Liver (tissue), 8 donors: ENCODE measurements at regions not wholly inside any gene's neighbourhood (a gene's known extent, or its start where the extent isn't known, plus 50 kb on each side); places are given as distances from the start of the nearest gene placed in this dataset.

Experiments used
- DNase-seq: peaks from one replicate; pipeline ENCODE4 v3.0.0-alpha.2; 2017; ENCODE audit warnings: low spot score
- H3K27ac ChIP-seq, 2 donors: one replicate each; pipeline ENCODE4 v1.7.0; 2013; ENCODE audit warnings: inconsistent platforms in 2 of 2, low read length in 2 of 2, control low read depth in 1 of 2, low read depth in 1 of 2, mild to moderate bottlenecking in 1 of 2
- H3K27me3 ChIP-seq, 4 donors: one replicate each; pipeline versions ENCODE4 v1.6.1 to v1.7.0; 2013; ENCODE audit warnings: low read length in 3 of 4, inconsistent platforms in 1 of 4, mild to moderate bottlenecking in 1 of 4, moderate library complexity in 1 of 4; ENCODE audit not compliant: control insufficient read depth in 4 of 4, insufficient read depth in 4 of 4
- H3K36me3 ChIP-seq, 4 donors: one replicate each; pipeline versions ENCODE4 v1.6.1 to v1.7.0; 2013; ENCODE audit warnings: low read length in 3 of 4, mild to moderate bottlenecking in 3 of 4, low read depth in 1 of 4, moderate library complexity in 1 of 4; ENCODE audit not compliant: control insufficient read depth in 4 of 4, insufficient read depth in 3 of 4
- H3K4me1 ChIP-seq, 4 donors: one replicate each; pipeline versions ENCODE4 v1.6.1 to v1.7.0; 2013; ENCODE audit warnings: low read length in 3 of 4, mild to moderate bottlenecking in 3 of 4, moderate library complexity in 1 of 4; ENCODE audit not compliant: control insufficient read depth in 4 of 4, insufficient read depth in 4 of 4
- H3K4me3 ChIP-seq, 3 donors: one replicate each; pipeline versions ENCODE4 v1.6.1 to v1.7.0; 2013; ENCODE audit warnings: low read length in 3 of 3, control low read depth in 1 of 3, low read depth in 1 of 3, mild to moderate bottlenecking in 1 of 3
- H3K9ac ChIP-seq, 2 donors: one replicate each; pipeline ENCODE4 v1.7.0; 2013; ENCODE audit warnings: low read length in 2 of 2, mild to moderate bottlenecking in 2 of 2, moderate library complexity in 2 of 2, control low read depth in 1 of 2, low read depth in 1 of 2
- H3K9me3 ChIP-seq, 4 donors: one replicate each; pipeline versions ENCODE4 v1.6.1 to v1.7.0; 2013; ENCODE audit warnings: low read length in 3 of 4; ENCODE audit not compliant: control insufficient read depth in 4 of 4
- EGR1 ChIP-seq, 2 donors: IDR thresholded peaks; 2 replicates each; pipeline ENCODE4 v1.6.1; 2016 to 2018; ENCODE audit warnings: antibody characterized with exemption in 2 of 2, low read depth in 2 of 2
- FOXA1 ChIP-seq: IDR thresholded peaks from 2 replicates; pipeline ENCODE4 v1.6.1; 2016; ENCODE audit warnings: antibody characterized with exemption
- FOXA2 ChIP-seq: IDR thresholded peaks from 2 replicates; pipeline ENCODE4 v1.6.1; 2016; ENCODE audit warnings: antibody characterized with exemption
- GABPA ChIP-seq, 2 donors: IDR thresholded peaks in 1 of 2; conservative IDR thresholded peaks in 1 of 2; 2 replicates each; pipeline ENCODE4 v1.6.1; 2016; ENCODE audit warnings: antibody characterized with exemption in 2 of 2, mild to moderate bottlenecking in 1 of 2, moderate library complexity in 1 of 2
- HNF4A ChIP-seq, 2 donors: conservative IDR thresholded peaks; 2 replicates each; pipeline ENCODE4 v1.6.1; 2016; ENCODE audit warnings: antibody characterized with exemption in 2 of 2, mild to moderate bottlenecking in 2 of 2
- NR2F2 ChIP-seq: IDR thresholded peaks from 2 replicates; pipeline ENCODE4 v1.6.1; 2016; ENCODE audit warnings: antibody characterized with exemption
- RXRA ChIP-seq, 2 donors: IDR thresholded peaks; 2 replicates each; pipeline ENCODE4 v1.6.1; 2017 to 2018; ENCODE audit warnings: antibody characterized with exemption in 2 of 2, mild to moderate bottlenecking in 1 of 2
- SP1 ChIP-seq: IDR thresholded peaks from 2 replicates; pipeline ENCODE4 v1.6.1; 2018; ENCODE audit warnings: antibody characterized with exemption, mild to moderate bottlenecking
- TAF1 ChIP-seq: conservative IDR thresholded peaks from 2 replicates; pipeline ENCODE4 v1.6.1; 2016; ENCODE audit warnings: antibody characterized with exemption, mild to moderate bottlenecking
- YY1 ChIP-seq: IDR thresholded peaks from 2 replicates; pipeline ENCODE4 v1.6.1; 2016; ENCODE audit warnings: antibody characterized with exemption, mild to moderate bottlenecking
- WGBS: extraction: QIAGEN DNeasy Blood & Tissue Kit; methylation state at CpG from one replicate; pipeline ENCODE4 v1.1.7; 2013; 5-methylcytosine and 5-hydroxymethylcytosine counted together
- TF ChIP-seq, protein P1 (sequence below): fragments of 150-350 bp; IDR thresholded peaks from 2 replicates; pipeline ENCODE4 v1.5.1; 2017; ENCODE audit warnings: improper control_type of control experiment, low read depth, low read length; ENCODE audit not compliant: missing input control
- TF ChIP-seq, protein P2 (sequence below): IDR thresholded peaks from 2 replicates; pipeline ENCODE4 v1.6.1; 2016; ENCODE audit warnings: antibody characterized with exemption, mild to moderate bottlenecking
- TF ChIP-seq, protein P3 (sequence below): IDR thresholded peaks from 2 replicates; pipeline ENCODE4 v1.6.1; 2016; ENCODE audit warnings: antibody characterized with exemption
- TF ChIP-seq, protein P4 (sequence below): IDR thresholded peaks from 2 replicates; pipeline ENCODE4 v1.6.1; 2016; ENCODE audit warnings: antibody characterized with exemption
- TF ChIP-seq, protein P5 (sequence below): IDR thresholded peaks from 2 replicates; pipeline ENCODE4 v1.6.1; 2016; ENCODE audit warnings: antibody characterized with exemption
- donor health status: healthy.
- donor health status: healthy.
- donor health status: healthy.
- donor health status: healthy.
- donor health status: healthy.

DNA sequence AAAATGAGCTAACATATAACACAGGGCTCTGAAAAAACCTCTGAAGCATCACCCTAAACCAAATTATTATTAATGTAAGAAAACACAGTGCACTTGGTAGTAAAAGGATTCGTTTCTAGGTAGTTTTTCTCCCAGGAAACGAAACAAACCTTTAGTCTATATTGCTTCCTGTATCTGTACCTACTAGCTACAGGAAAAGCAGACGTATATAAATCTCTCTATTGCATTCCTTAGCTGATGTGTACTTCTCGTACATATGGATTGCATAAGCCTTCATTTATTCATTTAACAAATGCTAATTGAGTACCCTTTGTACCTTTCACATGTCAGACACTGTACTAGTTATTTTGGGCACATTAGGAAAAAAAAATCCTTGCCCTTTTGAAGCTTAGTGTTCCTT is 85.0 kb upstream of the RASA1 start:
- WGBS = 52% methylated on average over 4 of the region's 4 CpGs
- Histone ChIP-seq H3K27ac (no peak overlapping the region), H3K4me1 (no peaks in the 10 kb centered on the region), H3K36me3 (no peaks in the 10 kb centered on the region), H3K27me3 (no peaks in the 10 kb centered on the region), H3K9ac (no peak overlapping the region), H3K4me3 (no peak overlapping the region), H3K9me3 (no peaks in the 10 kb centered on the region)
- TF ChIP-seq SP1 (no peak), YY1 (no peak), EGR1 (IDR thresholded peaks at IDR 0.05; ENCODE audit: low read depth in 2 of 2) (no peak)
- TF ChIP-seq, protein P1, sequence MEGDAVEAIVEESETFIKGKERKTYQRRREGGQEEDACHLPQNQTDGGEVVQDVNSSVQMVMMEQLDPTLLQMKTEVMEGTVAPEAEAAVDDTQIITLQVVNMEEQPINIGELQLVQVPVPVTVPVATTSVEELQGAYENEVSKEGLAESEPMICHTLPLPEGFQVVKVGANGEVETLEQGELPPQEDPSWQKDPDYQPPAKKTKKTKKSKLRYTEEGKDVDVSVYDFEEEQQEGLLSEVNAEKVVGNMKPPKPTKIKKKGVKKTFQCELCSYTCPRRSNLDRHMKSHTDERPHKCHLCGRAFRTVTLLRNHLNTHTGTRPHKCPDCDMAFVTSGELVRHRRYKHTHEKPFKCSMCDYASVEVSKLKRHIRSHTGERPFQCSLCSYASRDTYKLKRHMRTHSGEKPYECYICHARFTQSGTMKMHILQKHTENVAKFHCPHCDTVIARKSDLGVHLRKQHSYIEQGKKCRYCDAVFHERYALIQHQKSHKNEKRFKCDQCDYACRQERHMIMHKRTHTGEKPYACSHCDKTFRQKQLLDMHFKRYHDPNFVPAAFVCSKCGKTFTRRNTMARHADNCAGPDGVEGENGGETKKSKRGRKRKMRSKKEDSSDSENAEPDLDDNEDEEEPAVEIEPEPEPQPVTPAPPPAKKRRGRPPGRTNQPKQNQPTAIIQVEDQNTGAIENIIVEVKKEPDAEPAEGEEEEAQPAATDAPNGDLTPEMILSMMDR = no peak
- no peak for DNase-seq

DNA sequence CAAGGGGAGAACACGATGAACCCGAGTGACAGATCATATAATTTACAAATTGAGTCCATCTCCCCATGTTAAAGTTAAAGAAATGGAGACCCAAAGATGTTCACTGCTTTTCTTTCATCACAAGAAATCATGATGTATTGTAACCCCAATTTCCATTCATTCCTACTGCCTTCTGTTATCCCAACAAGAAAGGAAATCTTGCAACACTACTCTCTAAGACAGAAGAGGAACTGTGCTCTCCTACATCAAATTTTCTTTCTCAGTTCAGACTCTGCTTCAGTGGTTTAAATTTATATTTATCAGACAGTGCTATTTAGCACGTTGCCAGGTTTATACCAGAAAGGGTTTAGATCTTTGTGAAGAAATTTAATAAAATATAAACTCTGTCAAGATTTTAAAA is 83.8 kb upstream of the RASA1 start:
- Histone ChIP-seq H3K27me3 (no peaks in the 10 kb centered on the region), H3K36me3 (no peaks in the 10 kb centered on the region), H3K27ac (no peak overlapping the region), H3K4me3 (no peak overlapping the region), H3K9me3 (no peaks in the 10 kb centered on the region), H3K9ac (no peak overlapping the region), H3K4me1 (no peaks in the 10 kb centered on the region)
- DNase-seq = no peak
- whole genome bisulfite sequencing = 78% methylated on average over 3 of the region's 3 CpGs
- TF ChIP-seq FOXA2 (no peak), RXRA (IDR thresholded peaks at IDR 0.05) (no peak), GABPA (IDR thresholded peaks at IDR 0.05 in 1 of 2, conservative IDR thresholded peaks at IDR 0.05 in 1 of 2) (no peak), YY1 (no peak), NR2F2 (no peak), TAF1 (no peak), FOXA1 (no peak), HNF4A (conservative IDR thresholded peaks at IDR 0.05) (no peak), SP1 (no peak)
- TF ChIP-seq, protein P2, sequence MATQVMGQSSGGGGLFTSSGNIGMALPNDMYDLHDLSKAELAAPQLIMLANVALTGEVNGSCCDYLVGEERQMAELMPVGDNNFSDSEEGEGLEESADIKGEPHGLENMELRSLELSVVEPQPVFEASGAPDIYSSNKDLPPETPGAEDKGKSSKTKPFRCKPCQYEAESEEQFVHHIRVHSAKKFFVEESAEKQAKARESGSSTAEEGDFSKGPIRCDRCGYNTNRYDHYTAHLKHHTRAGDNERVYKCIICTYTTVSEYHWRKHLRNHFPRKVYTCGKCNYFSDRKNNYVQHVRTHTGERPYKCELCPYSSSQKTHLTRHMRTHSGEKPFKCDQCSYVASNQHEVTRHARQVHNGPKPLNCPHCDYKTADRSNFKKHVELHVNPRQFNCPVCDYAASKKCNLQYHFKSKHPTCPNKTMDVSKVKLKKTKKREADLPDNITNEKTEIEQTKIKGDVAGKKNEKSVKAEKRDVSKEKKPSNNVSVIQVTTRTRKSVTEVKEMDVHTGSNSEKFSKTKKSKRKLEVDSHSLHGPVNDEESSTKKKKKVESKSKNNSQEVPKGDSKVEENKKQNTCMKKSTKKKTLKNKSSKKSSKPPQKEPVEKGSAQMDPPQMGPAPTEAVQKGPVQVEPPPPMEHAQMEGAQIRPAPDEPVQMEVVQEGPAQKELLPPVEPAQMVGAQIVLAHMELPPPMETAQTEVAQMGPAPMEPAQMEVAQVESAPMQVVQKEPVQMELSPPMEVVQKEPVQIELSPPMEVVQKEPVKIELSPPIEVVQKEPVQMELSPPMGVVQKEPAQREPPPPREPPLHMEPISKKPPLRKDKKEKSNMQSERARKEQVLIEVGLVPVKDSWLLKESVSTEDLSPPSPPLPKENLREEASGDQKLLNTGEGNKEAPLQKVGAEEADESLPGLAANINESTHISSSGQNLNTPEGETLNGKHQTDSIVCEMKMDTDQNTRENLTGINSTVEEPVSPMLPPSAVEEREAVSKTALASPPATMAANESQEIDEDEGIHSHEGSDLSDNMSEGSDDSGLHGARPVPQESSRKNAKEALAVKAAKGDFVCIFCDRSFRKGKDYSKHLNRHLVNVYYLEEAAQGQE = no peak
- TF ChIP-seq, protein P1 = no peak
- TF ChIP-seq, protein P3, sequence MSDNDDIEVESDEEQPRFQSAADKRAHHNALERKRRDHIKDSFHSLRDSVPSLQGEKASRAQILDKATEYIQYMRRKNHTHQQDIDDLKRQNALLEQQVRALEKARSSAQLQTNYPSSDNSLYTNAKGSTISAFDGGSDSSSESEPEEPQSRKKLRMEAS = no peak
- TF ChIP-seq, protein P4, sequence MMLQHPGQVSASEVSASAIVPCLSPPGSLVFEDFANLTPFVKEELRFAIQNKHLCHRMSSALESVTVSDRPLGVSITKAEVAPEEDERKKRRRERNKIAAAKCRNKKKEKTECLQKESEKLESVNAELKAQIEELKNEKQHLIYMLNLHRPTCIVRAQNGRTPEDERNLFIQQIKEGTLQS = no peak
- TF ChIP-seq, protein P5, sequence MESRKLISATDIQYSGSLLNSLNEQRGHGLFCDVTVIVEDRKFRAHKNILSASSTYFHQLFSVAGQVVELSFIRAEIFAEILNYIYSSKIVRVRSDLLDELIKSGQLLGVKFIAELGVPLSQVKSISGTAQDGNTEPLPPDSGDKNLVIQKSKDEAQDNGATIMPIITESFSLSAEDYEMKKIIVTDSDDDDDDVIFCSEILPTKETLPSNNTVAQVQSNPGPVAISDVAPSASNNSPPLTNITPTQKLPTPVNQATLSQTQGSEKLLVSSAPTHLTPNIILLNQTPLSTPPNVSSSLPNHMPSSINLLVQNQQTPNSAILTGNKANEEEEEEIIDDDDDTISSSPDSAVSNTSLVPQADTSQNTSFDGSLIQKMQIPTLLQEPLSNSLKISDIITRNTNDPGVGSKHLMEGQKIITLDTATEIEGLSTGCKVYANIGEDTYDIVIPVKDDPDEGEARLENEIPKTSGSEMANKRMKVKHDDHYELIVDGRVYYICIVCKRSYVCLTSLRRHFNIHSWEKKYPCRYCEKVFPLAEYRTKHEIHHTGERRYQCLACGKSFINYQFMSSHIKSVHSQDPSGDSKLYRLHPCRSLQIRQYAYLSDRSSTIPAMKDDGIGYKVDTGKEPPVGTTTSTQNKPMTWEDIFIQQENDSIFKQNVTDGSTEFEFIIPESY = no peak
